ENCODE measurements at regions not wholly inside any gene's neighbourhood (a gene's known extent, or its start where the extent isn't known, plus 50 kb on each side); places are given as distances from the start of the nearest gene placed in this dataset.

GRCh38 chr2:150027164-150027563 lies 439.6 kb upstream of the MMADHC start:
- no peaks in the 10 kb centered on the region for H3K9me2 ChIP-seq (ENCODE audit: insufficient read depth)
- TF ChIP-seq EZH2 (IDR thresholded peaks at IDR 0.05; ENCODE audit: low read depth): no peak
- TF ChIP-seq, protein P1, sequence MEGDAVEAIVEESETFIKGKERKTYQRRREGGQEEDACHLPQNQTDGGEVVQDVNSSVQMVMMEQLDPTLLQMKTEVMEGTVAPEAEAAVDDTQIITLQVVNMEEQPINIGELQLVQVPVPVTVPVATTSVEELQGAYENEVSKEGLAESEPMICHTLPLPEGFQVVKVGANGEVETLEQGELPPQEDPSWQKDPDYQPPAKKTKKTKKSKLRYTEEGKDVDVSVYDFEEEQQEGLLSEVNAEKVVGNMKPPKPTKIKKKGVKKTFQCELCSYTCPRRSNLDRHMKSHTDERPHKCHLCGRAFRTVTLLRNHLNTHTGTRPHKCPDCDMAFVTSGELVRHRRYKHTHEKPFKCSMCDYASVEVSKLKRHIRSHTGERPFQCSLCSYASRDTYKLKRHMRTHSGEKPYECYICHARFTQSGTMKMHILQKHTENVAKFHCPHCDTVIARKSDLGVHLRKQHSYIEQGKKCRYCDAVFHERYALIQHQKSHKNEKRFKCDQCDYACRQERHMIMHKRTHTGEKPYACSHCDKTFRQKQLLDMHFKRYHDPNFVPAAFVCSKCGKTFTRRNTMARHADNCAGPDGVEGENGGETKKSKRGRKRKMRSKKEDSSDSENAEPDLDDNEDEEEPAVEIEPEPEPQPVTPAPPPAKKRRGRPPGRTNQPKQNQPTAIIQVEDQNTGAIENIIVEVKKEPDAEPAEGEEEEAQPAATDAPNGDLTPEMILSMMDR (conservative IDR thresholded peaks at IDR 0.05): no peak
- intact Hi-C loops (cut with micrococcal nuclease; ENCODE audit: unreplicated experiment): no loop called here

GRCh38 chr2:150023663-150024062 lies 436.1 kb upstream of the MMADHC start:
- no peaks in the 10 kb centered on the region for H3K9me3 ChIP-seq (ENCODE audit: insufficient read depth, low read depth)
- TF ChIP-seq, protein P1 (conservative IDR thresholded peaks at IDR 0.05): no peak
- TF ChIP-seq EZH2 (IDR thresholded peaks at IDR 0.05; ENCODE audit: low read depth): no peak
- no peaks in the 10 kb centered on the region for H3F3A ChIP-seq (ENCODE audit: insufficient read depth, low read depth)
- CTCF ChIA-PET: no interaction called here
- H3K9me2 ChIP-seq (ENCODE audit: insufficient read depth): no peaks in the 10 kb centered on the region
- no peak overlapping the region for H3K4me3 ChIP-seq
- H3K4me2 ChIP-seq: no peak overlapping the region
- H2AFZ ChIP-seq: no peak overlapping the region
- H3K36me3 ChIP-seq (ENCODE audit: low read depth): no peaks in the 10 kb centered on the region
- no peaks in the 10 kb centered on the region for H3K4me1 ChIP-seq (replicated peaks; ENCODE audit: insufficient read depth)
- no TSS peak for BruUV-seq (replicated peaks)
- POLR2A ChIA-PET (ENCODE audit: unreplicated experiment): no interaction called here
- no peaks in the 10 kb centered on the region for H3K27me3 ChIP-seq (ENCODE audit: insufficient read depth, low read depth)
- no peak overlapping the region for H3K27ac ChIP-seq
- no peak for DNase-seq
- intact Hi-C loops (cut with micrococcal nuclease; ENCODE audit: unreplicated experiment): no loop called here
- no peaks in the 10 kb centered on the region for H4K20me1 ChIP-seq (ENCODE audit: insufficient read depth)
- H3K79me2 ChIP-seq (ENCODE audit: low read depth): no peaks in the 10 kb centered on the region

More at GRCh38 chr2:150027164-150027563, 439.6 kb upstream of the MMADHC start:
- no peaks in the 10 kb centered on the region for H3K9me3 ChIP-seq (ENCODE audit: insufficient read depth, low read depth)
- no peaks in the 10 kb centered on the region for H3F3A ChIP-seq (ENCODE audit: insufficient read depth, low read depth)
- H3K36me3 ChIP-seq (ENCODE audit: low read depth): no peaks in the 10 kb centered on the region
- H3K4me3 ChIP-seq: no peak overlapping the region
- POLR2A ChIA-PET (ENCODE audit: unreplicated experiment): no interaction called here
- no TSS peak for BruUV-seq (replicated peaks)
- H2AFZ ChIP-seq: no peak overlapping the region
- H3K4me2 ChIP-seq: no peak overlapping the region
- no peaks in the 10 kb centered on the region for H4K20me1 ChIP-seq (ENCODE audit: insufficient read depth)
- H3K27ac ChIP-seq: no peak overlapping the region
- CTCF ChIA-PET: no interaction called here
- no peaks in the 10 kb centered on the region for H3K4me1 ChIP-seq (replicated peaks; ENCODE audit: insufficient read depth)
- DNase-seq: no peak
- H3K27me3 ChIP-seq (ENCODE audit: insufficient read depth, low read depth): no peaks in the 10 kb centered on the region
- no peaks in the 10 kb centered on the region for H3K79me2 ChIP-seq (ENCODE audit: low read depth)

GRCh38 chr2:150023044-150023443 lies 435.5 kb upstream of the MMADHC start:
- Histone ChIP-seq H3K9me2 (ENCODE audit: insufficient read depth) (no peaks in the 10 kb centered on the region), H3K4me2 (no peak overlapping the region), H3F3A (ENCODE audit: insufficient read depth, low read depth) (no peaks in the 10 kb centered on the region), H3K9me3 (ENCODE audit: insufficient read depth, low read depth) (no peaks in the 10 kb centered on the region), H2AFZ (no peak overlapping the region), H3K36me3 (ENCODE audit: low read depth) (no peaks in the 10 kb centered on the region), H3K27me3 (ENCODE audit: insufficient read depth, low read depth) (no peaks in the 10 kb centered on the region), H3K79me2 (ENCODE audit: low read depth) (no peaks in the 10 kb centered on the region), H4K20me1 (ENCODE audit: insufficient read depth) (no peaks in the 10 kb centered on the region), H3K4me1 (replicated peaks; ENCODE audit: insufficient read depth) (no peaks in the 10 kb centered on the region), H3K27ac (no peak overlapping the region), H3K4me3 (no peak overlapping the region)
- no TSS peak for BruUV-seq (replicated peaks)
- no peak for DNase-seq
- CTCF ChIA-PET: no interaction called here
- POLR2A ChIA-PET (ENCODE audit: unreplicated experiment): no interaction called here
- intact Hi-C loops (cut with micrococcal nuclease; ENCODE audit: unreplicated experiment): no loop called here
- TF ChIP-seq, protein P1 (conservative IDR thresholded peaks at IDR 0.05): no peak
- TF ChIP-seq EZH2 (IDR thresholded peaks at IDR 0.05; ENCODE audit: low read depth): no peak

All from PC-9 (cell line).